ENCODE measurements at regions not wholly inside any gene's neighbourhood (a gene's known extent, or its start where the extent isn't known, plus 50 kb on each side); places are given as distances from the start of the nearest gene placed in this dataset.

DNA sequence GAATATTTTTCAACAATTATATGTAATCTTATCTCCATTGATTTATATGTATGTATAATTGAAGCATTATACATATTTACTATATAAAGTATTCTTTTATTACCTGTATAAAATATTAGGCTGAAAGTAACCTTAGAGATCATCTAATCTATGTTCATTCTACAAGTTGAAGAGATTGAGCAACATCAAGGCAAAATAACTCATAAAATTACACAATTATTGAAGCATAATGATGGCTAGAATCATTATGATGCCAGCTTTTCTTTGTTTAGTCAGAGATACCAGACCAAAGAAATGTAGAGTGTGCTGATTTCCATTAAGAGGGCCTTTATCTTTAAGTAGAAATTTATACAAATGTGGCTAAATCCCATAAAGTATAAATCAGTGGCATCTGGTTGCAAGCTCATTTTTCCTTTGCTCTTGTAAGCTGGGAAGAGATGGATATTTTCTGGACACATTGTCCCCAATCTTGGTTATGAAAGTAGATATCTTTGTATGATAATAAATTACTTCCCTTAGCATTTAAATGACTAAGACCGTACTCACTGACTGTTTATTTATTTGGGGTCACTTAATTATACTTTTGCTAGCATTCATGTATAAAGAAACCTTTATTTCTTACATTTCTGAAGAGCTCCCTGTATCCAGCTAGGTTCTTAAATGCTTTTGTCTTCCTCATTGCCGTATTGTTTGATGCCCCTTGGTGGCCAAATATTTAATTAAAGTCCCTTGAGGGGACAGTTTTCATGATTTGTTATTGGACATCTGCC is 339.8 kb downstream of the PCDH7 start (continued):
- TF ChIP-seq ATF2 (IDR thresholded peaks at IDR 0.05; ENCODE audit: low read length) (no peak), POLR2AphosphoS5 (IDR thresholded peaks at IDR 0.05; ENCODE audit: low read depth, low read length) (no peak), EP300 (IDR thresholded peaks at IDR 0.05; ENCODE audit: borderline replicate concordance in 1 of 2, low read depth in 2 of 2, low read length in 2 of 2) (no peak)
